HG02610 (cell line): ENCODE measurements at regions not wholly inside any gene's neighbourhood (a gene's known extent, or its start where the extent isn't known, plus 50 kb on each side); places are given as distances from the start of the nearest gene placed in this dataset.

Experiments
- ATAC-seq: cut with Tn5 transposase; IDR thresholded peaks from one replicate; pipeline ENCODE4 v1.9.1; 2021; ENCODE audit warnings: mild to moderate bottlenecking, moderate library complexity; ENCODE audit not compliant: unreplicated experiment

DNA sequence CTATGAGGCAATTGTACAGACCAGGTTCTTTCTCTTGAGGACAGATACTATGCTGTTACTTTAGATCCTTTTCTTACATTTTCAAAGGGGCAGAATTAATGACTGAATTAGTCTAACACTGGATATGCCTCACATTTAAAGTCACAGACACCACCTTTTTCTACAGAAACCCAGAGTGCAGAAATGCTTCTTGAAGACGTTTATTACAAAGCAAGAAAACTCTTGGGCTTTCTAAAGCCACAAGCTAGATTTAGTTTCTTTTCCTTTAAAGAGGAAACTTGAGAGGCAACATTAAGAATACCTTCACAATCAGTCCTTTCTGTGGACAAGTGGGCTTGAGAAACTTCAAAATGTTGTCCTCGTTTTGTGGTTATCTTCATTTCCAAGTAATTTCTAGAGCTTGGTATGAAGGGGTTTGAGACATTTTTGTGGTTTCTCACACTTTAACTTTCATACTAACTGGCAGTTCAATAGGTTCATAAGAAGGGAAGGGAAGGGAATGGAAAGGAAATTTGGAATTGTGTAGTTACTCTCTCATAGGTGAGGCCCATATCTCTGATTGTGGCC lies 527.4 kb downstream of the RASEF start:
- ATAC-seq, result no peak

DNA sequence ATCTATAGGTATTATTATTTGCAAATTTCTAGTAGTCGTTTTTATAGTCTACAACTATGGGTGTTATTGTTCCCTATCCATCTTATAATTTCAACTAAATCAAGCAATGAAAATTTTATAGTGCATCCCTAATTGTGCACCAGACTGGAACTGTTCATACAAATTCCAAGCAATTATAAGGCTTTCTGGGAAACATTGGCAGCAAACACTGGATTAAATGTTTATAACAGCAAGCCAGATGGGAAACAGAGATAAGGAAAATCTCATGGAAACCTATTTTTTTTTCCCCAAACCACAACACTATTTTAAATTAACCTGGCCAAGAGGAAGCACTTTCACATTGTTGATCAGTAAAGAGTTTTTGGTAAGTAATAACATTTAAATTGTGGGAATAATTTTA lies 524.3 kb downstream of the RASEF start:
- ATAC-seq, result no peak

DNA sequence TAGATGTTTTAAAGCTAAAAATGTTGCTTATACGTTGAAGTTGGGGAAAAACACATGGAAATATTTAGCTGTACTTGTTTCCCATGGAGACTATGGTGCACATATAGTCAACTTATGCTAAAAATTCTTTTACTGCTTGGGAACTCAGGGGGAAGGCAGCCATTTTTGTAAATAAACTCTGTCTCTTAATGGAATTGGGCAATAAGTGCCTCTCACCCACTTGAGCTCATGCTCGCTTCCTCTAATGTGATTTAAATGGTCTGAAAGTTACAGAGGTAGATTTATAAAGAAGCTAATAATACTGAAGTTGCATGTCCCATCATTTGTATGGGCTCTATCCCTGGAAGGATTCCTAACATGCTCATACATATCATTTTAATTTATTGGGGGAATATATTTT lies 523.8 kb downstream of the RASEF start:
- no peak for ATAC-seq

GRCh38 chr9:82539856-82540579 lies 522.9 kb downstream of the RASEF start:
- no peak for ATAC-seq

DNA sequence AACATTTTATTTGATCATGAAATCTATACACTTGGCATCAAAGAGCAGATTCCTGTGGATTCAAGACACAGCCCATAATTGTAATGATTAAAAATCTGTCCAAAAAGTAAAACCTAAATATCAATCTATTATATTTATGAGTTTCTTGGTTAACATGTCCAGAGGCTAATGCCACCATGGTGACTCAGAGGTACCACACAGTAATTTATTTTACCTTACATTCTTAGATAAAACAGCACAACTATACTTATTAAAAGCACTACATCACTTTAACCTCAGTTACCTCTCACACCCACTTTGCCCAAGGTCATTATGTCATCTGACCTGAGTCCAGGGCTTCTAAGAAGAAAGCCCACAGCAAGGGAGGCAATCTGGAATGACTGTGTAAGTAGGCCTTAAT lies 519.2 kb downstream of the RASEF start:
- no peak for ATAC-seq

GRCh38 chr9:82546136-82546535 lies 516.8 kb downstream of the RASEF start:
- no peak for ATAC-seq

GRCh38 chr9:82547995-82548394 lies 514.9 kb downstream of the RASEF start:
- ATAC-seq, result no peak

GRCh38 chr9:82549174-82549821 lies 513.6 kb downstream of the RASEF start:
- ATAC-seq, result no peak

GRCh38 chr9:82552784-82553183 lies 510.2 kb downstream of the RASEF start:
- ATAC-seq, result no peak

DNA sequence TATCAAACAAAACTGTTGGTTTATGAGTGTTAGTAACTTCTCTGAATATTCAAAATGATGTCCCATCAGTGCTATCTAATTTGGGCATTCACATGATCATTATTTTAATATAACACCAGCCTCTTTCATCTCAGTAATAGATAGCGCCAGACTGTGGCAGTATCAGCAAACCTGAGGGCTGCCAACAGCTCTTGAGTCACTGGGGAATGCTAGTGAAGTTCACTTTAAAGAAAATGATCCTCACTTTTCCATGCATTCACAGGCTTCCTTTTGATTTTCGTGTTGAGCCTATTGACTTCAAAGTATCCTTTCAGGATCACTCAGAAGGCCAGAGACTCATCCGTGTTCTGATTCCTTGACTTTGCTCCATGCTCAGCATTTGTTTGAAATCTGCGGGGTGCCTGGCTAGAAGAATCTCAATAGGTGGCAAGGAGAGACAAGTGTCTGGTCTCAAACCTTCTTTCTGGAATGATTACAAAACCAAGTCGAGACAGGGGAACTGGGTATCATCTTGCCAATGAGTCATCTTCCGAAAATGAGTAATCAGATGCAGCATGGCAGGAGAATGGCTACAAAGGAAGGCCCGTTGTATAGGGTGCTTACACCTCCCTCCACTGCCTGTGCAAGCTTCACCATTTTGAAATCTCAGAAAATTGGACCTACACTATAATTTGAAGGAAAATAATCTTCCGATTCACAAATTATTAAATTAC lies 509.1 kb downstream of the RASEF start:
- ATAC-seq, result no peak

GRCh38 chr9:82554381-82554780 lies 508.6 kb downstream of the RASEF start:
- no peak for ATAC-seq

DNA sequence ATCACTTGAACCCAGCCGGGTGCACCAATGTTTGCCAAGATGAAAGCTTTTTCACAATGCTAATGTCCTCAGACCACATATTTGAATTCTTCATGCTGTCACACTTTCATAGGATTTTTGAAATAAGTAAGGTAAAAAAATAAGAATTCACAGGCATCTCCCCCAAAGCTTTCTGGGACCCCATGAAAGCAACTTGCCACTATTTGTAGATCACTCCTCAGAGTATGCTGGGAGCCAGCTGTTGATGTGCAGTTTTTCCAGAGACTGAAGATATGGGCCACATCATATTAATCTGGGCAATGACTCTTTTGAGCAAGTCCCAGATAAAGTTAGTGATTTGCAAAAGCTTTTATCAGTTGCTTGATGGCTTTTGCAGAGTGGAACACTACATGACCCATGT lies 507.9 kb downstream of the RASEF start:
- ATAC-seq, result no peak

DNA sequence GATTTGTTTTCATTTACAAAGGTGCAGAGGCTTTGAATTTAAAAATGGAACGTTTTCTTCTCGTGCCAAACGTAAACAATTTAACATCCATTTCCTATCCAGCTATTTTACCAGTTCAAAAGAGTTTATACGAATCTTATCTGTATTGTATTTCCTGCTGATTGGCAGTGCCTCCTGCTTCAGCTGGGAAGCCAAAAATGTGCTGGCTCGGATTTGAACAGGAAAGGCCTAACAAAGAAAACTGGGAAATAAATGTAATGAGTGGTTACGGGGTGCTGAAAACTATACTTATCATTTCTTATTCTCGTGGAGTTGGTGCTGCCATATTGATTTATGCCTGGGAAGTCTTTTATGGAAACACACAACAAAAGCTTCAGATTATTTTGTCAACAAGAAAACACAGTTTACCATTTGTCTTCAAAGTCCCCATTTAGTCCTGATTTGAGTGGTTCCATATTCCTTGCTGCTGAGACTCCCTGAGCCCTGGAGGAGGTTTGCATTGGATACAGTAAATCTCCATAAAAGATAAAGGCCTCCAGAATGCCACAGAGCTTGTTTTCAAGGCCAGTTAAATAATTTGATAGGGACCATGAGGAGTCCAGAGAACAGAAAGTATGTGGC lies 507.4 kb downstream of the RASEF start:
- ATAC-seq, result no peak

- ATAC-seq, result no peak
Observed at GRCh38 chr9:82558346-82558745, 504.6 kb downstream of the RASEF start.

DNA sequence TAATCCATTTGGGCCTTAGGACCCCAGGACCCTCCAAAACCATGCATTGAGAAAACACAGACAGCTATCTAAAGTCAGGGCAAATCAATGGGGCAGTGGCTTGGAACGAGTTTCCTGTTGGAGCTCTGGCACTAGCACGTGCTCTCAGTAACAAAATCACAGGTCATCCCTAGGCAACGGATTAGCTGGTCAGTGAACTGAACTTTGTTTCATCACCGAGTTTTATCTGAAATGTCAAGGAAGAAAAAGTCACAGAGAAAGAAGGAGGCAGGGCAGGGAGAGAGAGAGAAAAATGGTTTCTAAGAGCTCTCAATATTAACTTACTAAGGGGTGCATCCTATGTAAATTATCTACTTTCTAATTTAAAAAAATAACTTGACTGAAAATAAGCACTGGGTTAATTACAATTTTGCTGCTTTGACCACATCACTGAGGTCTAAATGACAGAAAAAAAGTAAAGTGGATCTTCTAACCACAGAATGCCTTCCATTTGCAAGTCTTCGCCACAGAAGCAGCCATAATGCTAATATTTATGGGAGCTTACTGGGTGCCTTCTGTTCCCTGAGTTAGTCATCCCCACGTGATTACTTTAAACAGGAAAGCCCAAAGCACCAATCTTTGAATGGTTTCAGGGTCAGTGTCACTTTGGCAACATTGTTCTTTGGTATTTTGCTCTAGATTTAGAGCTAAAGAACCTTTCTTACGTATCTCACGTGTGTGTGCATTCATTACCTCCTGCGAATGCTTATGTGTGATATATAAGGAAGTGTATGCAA lies 503.9 kb downstream of the RASEF start:
- no peak for ATAC-seq

DNA sequence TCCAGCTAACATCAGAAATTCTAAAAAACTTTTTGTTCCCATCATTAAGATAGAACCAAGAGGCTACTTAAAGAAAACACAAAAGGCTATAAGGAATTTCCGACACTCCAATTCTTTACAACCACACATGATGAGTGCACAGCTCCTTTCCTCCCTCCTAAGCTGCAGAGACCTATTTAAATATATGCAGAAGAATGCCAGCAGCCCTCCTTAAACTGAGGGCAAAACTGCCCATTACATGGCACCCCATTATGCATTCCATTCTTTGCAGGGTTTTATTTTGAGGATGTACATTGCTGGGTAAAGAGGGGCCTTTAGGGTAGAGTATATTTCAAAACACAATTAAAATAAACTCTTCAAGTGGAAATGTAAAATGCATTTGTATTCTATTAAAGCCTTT lies 502.9 kb downstream of the RASEF start:
- no peak for ATAC-seq

DNA sequence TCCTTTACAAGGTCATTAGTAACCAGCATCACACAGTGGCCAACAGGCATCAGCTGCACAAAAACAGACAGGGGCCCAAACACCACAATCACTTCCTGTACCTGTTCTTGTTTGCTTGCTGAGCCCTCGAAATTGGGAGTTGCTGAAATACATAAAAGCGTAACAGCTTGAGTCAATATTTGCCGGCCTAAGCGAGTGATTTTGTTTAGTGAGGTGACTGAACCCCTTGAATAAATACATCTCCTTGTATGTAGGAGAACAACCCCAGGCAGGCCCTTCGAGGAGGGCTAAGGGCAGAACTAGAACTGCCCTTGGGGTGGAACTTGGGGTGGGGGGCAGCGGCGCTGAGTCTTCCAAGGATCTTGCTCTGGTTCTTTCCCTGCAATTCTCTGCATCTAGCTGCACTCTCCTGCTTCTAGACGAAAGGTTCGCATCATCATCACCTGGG lies 502.5 kb downstream of the RASEF start:
- no peak for ATAC-seq

GRCh38 chr9:82563094-82563493 lies 499.8 kb downstream of the RASEF start:
- no peak for ATAC-seq

DNA sequence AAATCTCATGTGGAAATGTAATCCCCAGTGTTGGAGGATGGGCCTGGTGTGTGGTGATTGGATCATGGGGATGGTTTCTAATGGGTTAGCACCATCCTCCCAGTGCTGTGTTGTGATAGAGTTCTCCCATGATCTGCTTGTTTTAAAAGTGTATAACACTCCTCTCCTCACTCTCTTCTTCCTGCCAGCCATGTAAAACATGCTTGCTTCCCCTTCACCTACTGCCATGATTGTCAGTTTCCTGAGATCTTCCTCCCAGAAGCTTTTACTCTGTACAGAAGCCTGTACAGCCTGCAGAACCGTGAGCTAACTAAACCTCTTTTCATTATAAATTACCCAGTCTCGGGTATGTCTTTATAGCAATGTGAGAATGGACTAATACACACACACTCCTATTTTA lies 499.1 kb downstream of the RASEF start:
- no peak for ATAC-seq

GRCh38 chr9:82565188-82565969 lies 497.6 kb downstream of the RASEF start:
- ATAC-seq, result no peak
